ENCODE measurements at regions not wholly inside any gene's neighbourhood (a gene's known extent, or its start where the extent isn't known, plus 50 kb on each side); places are given as distances from the start of the nearest gene placed in this dataset.

DNA sequence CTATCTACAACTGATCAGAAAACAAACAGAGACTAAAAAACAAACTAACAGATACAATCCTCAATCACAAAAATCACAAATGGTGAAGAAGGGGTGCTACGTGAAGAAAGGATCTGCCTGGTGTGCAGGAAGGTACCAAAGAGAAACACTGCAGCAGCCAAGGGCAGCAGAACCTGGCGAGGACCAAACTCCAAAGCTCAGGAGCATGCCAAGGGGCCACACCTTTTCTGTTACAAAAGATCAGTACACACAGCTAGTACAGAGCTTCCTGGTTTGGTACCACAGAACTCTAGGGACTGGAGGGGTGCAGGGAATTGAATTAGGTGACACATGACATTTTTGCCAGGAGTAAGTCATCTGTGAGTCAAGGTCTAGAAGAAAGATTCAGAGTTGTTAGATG is 107.4 kb upstream of the GRM7 start:
- TF ChIP-seq GATA3 (IDR thresholded peaks at IDR 0.05; ENCODE audit: low read depth, low read length), result no peak
- TF ChIP-seq GATA2 (IDR thresholded peaks at IDR 0.05; ENCODE audit: low read depth, low read length), result no peak
